DMS114 treated with DMSO at 0.1 percent for 48 hours (cell line): ENCODE measurements at regions not wholly inside any gene's neighbourhood (a gene's known extent, or its start where the extent isn't known, plus 50 kb on each side); places are given as distances from the start of the nearest gene placed in this dataset.
A peak's percentile ranks its signal among the peaks of the same experiment; 100 is the strongest.
"Not testable (repeated sequence)": the region's sequence is repeated elsewhere in the genome, so short reads cannot be mapped to it uniquely, and the experiment has no call there.

Experiments
- DNase-seq: peaks from one replicate; lab custom pipeline; 2025; ENCODE audit not compliant: unreplicated experiment; lab: John Stamatoyannopoulos, UW

DNA sequence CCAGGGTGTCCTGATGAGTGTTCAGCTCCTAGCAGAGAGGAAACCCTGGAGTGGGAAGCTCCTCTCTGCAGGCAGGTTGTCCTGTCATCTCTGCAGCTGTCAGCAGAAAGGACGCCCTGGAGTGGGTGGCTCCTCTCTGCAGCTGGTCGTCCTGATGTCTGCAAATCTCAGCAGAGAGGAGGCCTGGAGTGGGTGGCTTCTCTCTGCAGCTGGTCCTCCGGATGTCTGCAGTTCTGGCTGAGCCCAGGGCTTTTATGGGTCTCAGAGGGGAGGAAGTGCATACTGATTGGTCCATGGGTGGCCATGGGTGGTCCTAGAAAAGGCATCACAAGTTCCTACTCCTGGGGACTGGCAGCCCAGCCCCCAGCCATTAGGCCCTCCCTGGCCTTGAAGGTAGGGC lies 102.6 kb upstream of the BNIP2 start:
- no peak for DNase-seq

GRCh38 chr15:59791079-59791478 lies 102.0 kb upstream of the BNIP2 start:
- DNase-seq: no peak

DNA sequence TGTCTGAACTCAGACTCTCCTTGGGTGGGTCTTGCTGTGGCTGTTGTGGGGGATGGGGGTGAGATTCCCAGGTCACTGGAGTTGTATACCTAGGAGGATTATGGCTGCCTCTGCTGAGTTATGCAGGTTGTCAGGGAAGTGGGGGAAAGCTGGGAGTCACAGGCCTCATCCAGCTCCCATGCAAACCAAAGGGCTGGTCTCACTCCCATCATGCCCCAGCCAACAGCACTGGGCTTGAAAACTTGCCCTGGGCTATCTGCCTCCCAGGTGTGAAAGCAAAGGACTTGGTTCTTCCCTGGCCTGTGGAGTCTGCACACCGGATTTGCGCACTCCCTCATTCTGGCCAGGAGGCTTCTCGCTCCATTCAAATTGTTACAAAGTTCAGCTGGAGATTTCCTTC lies 97.3 kb upstream of the BNIP2 start:
- DNase-seq: not testable (repeated sequence)

- not testable (repeated sequence) for DNase-seq
These were observed 96.9 kb upstream of the BNIP2 start for GRCh38 chr15:59785981-59786380.

GRCh38 chr15:59783774-59784520 lies 94.8 kb upstream of the BNIP2 start:
- DNase-seq: not testable (repeated sequence)

GRCh38 chr15:59779110-59779509 lies 90.0 kb upstream of the BNIP2 start:
- no peak for DNase-seq

- DNase-seq: no peak
These were observed 75.7 kb upstream of the BNIP2 start for GRCh38 chr15:59764775-59765174.

- DNase-seq: no peak
These were observed 73.4 kb upstream of the BNIP2 start for GRCh38 chr15:59762558-59762957.

- not testable (repeated sequence) for DNase-seq
These were observed 71.1 kb upstream of the BNIP2 start for GRCh38 chr15:59760256-59760655.

DNA sequence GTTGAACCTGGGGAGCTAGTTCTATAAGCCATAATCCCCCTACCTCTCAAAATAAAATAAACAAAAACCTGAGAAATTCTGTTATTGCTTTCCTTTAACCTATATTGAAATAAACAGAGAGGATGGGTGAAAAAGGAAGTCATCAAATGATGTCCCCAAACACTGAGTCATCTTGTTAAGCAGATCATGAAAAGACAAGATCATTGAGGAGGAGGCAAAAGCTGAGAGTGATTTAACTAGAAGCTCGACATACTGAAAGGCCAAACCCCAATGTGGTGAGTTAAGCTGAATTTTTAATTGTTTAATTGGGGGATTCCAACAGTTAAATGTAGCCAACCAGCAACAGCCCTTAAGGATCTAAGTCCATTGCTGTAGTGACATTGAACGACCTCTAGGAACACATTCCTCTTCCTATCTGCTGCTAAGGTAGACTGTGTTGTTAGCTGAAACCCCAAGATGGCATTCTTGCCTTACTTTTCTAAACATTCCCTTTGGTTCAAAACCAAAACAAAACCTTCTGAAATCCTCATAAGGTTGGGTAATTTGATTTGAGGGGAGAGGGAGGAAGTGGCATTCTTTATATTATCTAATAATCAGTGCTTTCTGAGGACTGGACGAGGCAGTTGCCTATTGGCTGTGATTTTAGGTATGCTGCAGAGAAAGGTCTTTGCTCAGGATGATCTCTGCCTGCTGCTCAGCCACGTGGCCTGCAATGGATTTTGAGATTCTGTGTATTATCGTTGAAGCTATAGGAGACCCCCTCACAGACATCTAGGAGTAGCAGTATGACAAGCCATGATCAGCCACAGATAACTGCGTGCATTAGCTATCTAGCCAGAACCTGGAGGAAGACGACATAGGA lies 62.7 kb upstream of the BNIP2 start:
- DNase-seq: no peak

DNA sequence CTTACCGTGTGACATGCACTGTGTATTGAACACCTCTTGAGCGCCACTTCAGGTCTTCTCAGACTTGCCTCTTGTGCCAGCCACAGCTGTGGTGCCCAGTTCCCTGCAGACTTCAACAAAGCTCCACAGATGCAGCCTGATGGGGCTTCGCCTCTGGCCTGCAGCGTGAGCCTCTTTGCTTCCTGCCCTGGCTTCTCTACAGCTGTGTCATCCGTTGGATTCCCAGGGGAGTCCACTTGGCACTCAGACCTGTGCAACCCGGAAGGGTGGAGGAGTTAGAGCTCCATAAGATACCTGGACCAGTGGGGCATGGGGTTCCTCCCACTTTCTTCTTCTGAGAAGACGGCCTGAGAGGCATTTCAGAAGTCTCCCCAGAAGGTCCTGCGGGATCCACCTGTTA lies 57.7 kb upstream of the BNIP2 start:
- DNase-seq: no peak

DNA sequence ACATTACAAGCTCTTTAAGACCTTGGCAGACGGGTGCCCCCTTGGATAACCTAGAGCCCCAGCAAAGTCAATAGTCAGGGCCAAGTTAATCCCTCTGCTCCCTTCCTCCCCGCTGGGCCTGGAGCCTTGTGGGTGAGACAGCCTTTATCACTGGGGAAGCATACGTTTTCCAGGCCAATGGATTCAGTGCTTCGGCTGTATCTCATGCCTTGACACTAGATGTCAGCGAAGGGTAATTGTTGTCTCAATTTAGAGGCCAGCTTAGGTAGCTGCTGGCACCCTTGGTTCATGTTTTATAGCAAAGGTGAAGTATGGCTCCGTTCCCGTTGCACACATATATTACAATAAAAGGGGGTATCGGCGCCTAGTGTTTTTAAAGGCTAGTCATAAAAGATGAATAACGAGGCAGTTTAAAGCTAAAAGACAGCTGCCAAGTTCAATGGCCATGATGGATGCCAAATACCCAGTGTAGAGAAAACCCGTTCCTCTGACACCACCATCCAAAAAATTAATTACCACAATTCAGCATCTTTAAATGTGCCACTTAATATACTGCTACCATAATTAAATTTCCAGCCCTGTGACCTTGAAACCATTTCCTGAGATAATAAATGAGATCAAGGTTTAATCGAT lies 52.3 kb upstream of the BNIP2 start:
- peak; percentile 12 for DNase-seq

- no peak for DNase-seq
These were observed 50.6 kb upstream of the BNIP2 start for GRCh38 chr15:59739557-59740186.
